Sigmoid colon (tissue), 6 donors: ENCODE measurements at regions not wholly inside any gene's neighbourhood (a gene's known extent, or its start where the extent isn't known, plus 50 kb on each side); places are given as distances from the start of the nearest gene placed in this dataset.
"Not testable (repeated sequence)": the region's sequence is repeated elsewhere in the genome, so short reads cannot be mapped to it uniquely, and the experiment has no call there.

Experiments used
- DNase-seq: peaks from one replicate; pipeline ENCODE4 v3.0.0-alpha.2; 2019
- H3K27ac ChIP-seq, 4 donors: fragments of 200-600 bp; sonication (generic); one replicate each; pipeline ENCODE4 v1.5.1; 2016 to 2019; ENCODE audit warnings: mild to moderate bottlenecking in 1 of 4
- H3K27me3 ChIP-seq, 3 donors: fragments of 200-600 bp; sonication (generic); one replicate each; pipeline ENCODE4 v1.5.1; 2019; ENCODE audit warnings: mild to moderate bottlenecking in 1 of 3
- H3K36me3 ChIP-seq, 4 donors: fragments of 200-600 bp; sonication (generic); one replicate each; pipeline ENCODE4 v1.5.1; 2016 to 2019
- H3K4me1 ChIP-seq, 4 donors: fragments of 200-600 bp; sonication (generic); one replicate each; pipeline ENCODE4 v1.5.1; 2017 to 2019
- H3K4me3 ChIP-seq, 4 donors: fragments of 200-600 bp; sonication (generic); one replicate each; pipeline ENCODE4 v1.5.1; 2017 to 2019; ENCODE audit warnings: mild to moderate bottlenecking in 2 of 4, moderate library complexity in 1 of 4
- H3K9me3 ChIP-seq, 4 donors: fragments of 200-600 bp in 3 of 4; sonication (generic) in 3 of 4; one replicate each; pipeline versions ENCODE4 v1.5.1 to v1.6.1; 2013 to 2019
- CTCF ChIP-seq, 4 experiments: fragments of 450-650 bp in 3 of 4; fragments of 200-600 bp in 1 of 4; IDR thresholded peaks; one replicate each; pipeline ENCODE4 v1.5.1; 2016 to 2019; ENCODE audit warnings: antibody characterized with exemption in 4 of 4, mild to moderate bottlenecking in 3 of 4, moderate library complexity in 2 of 4
- EP300 ChIP-seq, 4 donors: sonication (generic); formaldehyde crosslinking; IDR thresholded peaks; one replicate each; pipeline ENCODE4 v1.6.1; 2017; ENCODE audit warnings: antibody characterized with exemption in 4 of 4
- POLR2A ChIP-seq, 2 donors: fragments of 450-650 bp; IDR thresholded peaks; one replicate each; pipeline ENCODE4 v1.6.1; 2016; ENCODE audit warnings: antibody characterized with exemption in 2 of 2, mild to moderate bottlenecking in 2 of 2, moderate library complexity in 2 of 2
- POLR2AphosphoS5 ChIP-seq, 4 donors: sonication (generic); formaldehyde crosslinking; IDR thresholded peaks; one replicate each; pipeline ENCODE4 v1.6.1; 2017; ENCODE audit warnings: antibody characterized with exemption in 4 of 4
- WGBS, 2 donors: extraction: QIAGEN DNeasy Blood & Tissue Kit; methylation state at CpG; one replicate each; pipeline ENCODE4 v1.1.7; 2013; 5-methylcytosine and 5-hydroxymethylcytosine counted together
- intact Hi-C: fragments of 100-400 bp; cut with DNase I; formaldehyde crosslinking; loops from one replicate; pipeline ENCODE4 v1.15.1; 2023
- donor health status: healthy with polysubstance abuse.
- donor health status: healthy.

- Histone ChIP-seq H3K4me1 (no peaks in the 10 kb centered on the region), H3K27me3 (no peaks in the 10 kb centered on the region), H3K27ac (no peak overlapping the region), H3K36me3 (no peaks in the 10 kb centered on the region), H3K4me3 (no peak overlapping the region), H3K9me3 (peaks cover 0 to 6% (median 0%) of the 10 kb centered on the region in 4 donors)
- TF ChIP-seq POLR2A (IDR thresholded peaks at IDR 0.05) (no peak), EP300 (IDR thresholded peaks at IDR 0.05) (no peak), CTCF (IDR thresholded peaks at IDR 0.05) (no peak), POLR2AphosphoS5 (IDR thresholded peaks at IDR 0.05) (no peak)
- no peak for DNase-seq
- 26 to 71% methylated on average over 1 of the region's 1 CpG for WGBS, 2 donors
- intact Hi-C loops = no loop called here
Observed at GRCh38 chr20:43328697-43329096, 129.0 kb upstream of the SRSF6 start.

- H3K27ac ChIP-seq, H3K9me3 ChIP-seq, DNase-seq, H3K27me3 ChIP-seq, H3K4me3 ChIP-seq, intact Hi-C loops, H3K4me1 ChIP-seq, H3K36me3 ChIP-seq: not testable (repeated sequence)
- 96 to 97% methylated on average over 4 of the region's 4 CpGs for WGBS, 2 donors
Observed at GRCh38 chr20:43327234-43327633, 130.5 kb upstream of the SRSF6 start.

- WGBS, 2 donors = 67 to 90% methylated on average over 3 of the region's 3 CpGs
- TF ChIP-seq CTCF (IDR thresholded peaks at IDR 0.05) = no peak
- TF ChIP-seq POLR2AphosphoS5 (IDR thresholded peaks at IDR 0.05) = no peak
- no peak for TF ChIP-seq EP300 (IDR thresholded peaks at IDR 0.05)
- TF ChIP-seq POLR2A (IDR thresholded peaks at IDR 0.05) = no peak
Observed at GRCh38 chr20:43325926-43326325, 131.8 kb upstream of the SRSF6 start.

GRCh38 chr20:43323592-43323991 lies 133.9 kb upstream of the PTPRT start:
- no peaks in the 10 kb centered on the region for H3K27me3 ChIP-seq
- no peak overlapping the region for H3K27ac ChIP-seq
- DNase-seq = no peak
- no peaks in the 10 kb centered on the region for H3K36me3 ChIP-seq
- no peak for TF ChIP-seq POLR2A (IDR thresholded peaks at IDR 0.05)
- TF ChIP-seq POLR2AphosphoS5 (IDR thresholded peaks at IDR 0.05) = no peak
- no peak for TF ChIP-seq CTCF (IDR thresholded peaks at IDR 0.05)
- TF ChIP-seq EP300 (IDR thresholded peaks at IDR 0.05) = no peak
- 61 to 79% methylated on average over 4 of the region's 4 CpGs for WGBS, 2 donors
- peaks cover 0 to 10% (median 4%) of the 10 kb centered on the region in 4 donors for H3K4me1 ChIP-seq
- no peak overlapping the region for H3K4me3 ChIP-seq
- intact Hi-C loops = no loop called here
- no peaks in the 10 kb centered on the region for H3K9me3 ChIP-seq

More at GRCh38 chr20:43325926-43326325, 131.8 kb upstream of the SRSF6 start:
- DNase-seq = no peak
- H3K27me3 ChIP-seq = no peaks in the 10 kb centered on the region
- intact Hi-C loops = no loop called here
- no peaks in the 10 kb centered on the region for H3K9me3 ChIP-seq
- H3K36me3 ChIP-seq = no peaks in the 10 kb centered on the region
- H3K4me1 ChIP-seq = peaks cover 0 to 10% (median 4%) of the 10 kb centered on the region in 4 donors
- H3K4me3 ChIP-seq = no peak overlapping the region
- H3K27ac ChIP-seq = no peak overlapping the region

- WGBS, 2 donors = 61 to 71% methylated on average over 4 of the region's 4 CpGs
- Histone ChIP-seq H3K27ac (no peak overlapping the region), H3K4me3 (no peak overlapping the region)
Observed at GRCh38 chr20:43322851-43323250, 133.1 kb upstream of the PTPRT start.

More at GRCh38 chr20:43322851-43323250, 133.1 kb upstream of the PTPRT start:
- Histone ChIP-seq H3K27me3 (no peaks in the 10 kb centered on the region), H3K9me3 (no peaks in the 10 kb centered on the region), H3K4me1 (peaks cover 0 to 10% (median 4%) of the 10 kb centered on the region in 4 donors), H3K36me3 (no peaks in the 10 kb centered on the region)
- no peak for DNase-seq
- TF ChIP-seq CTCF (IDR thresholded peaks at IDR 0.05) = no peak
- TF ChIP-seq EP300 (IDR thresholded peaks at IDR 0.05) = no peak
- no peak for TF ChIP-seq POLR2AphosphoS5 (IDR thresholded peaks at IDR 0.05)
- no peak for TF ChIP-seq POLR2A (IDR thresholded peaks at IDR 0.05)
- intact Hi-C loops = no loop called here
